Transverse colon (tissue), 4 donors: ENCODE measurements at regions not wholly inside any gene's neighbourhood (a gene's known extent, or its start where the extent isn't known, plus 50 kb on each side); places are given as distances from the start of the nearest gene placed in this dataset.

Experiments
- EP300 ChIP-seq: sonication (generic); formaldehyde crosslinking; IDR thresholded peaks from one replicate; pipeline ENCODE4 v1.6.1; 2017; ENCODE audit warnings: antibody characterized with exemption, low read depth
- POLR2A ChIP-seq: fragments of 450-650 bp; IDR thresholded peaks from one replicate; pipeline ENCODE4 v1.6.1; 2016; ENCODE audit warnings: antibody characterized with exemption, mild to moderate bottlenecking, moderate library complexity
- POLR2AphosphoS5 ChIP-seq, 3 donors: sonication (generic); formaldehyde crosslinking; IDR thresholded peaks; one replicate each; pipeline ENCODE4 v1.6.1; 2016; ENCODE audit warnings: antibody characterized with exemption in 3 of 3
- TF ChIP-seq, protein P1 (sequence below), 5 experiments: fragments of 200-600 bp in 3 of 5; fragments of 450-650 bp in 2 of 5; sonication (generic) in 3 of 5; IDR thresholded peaks; 1 replicate in 2 of 5; 2 replicates in 3 of 5; pipeline ENCODE4 v1.5.1; 2016 to 2017; ENCODE audit warnings: antibody characterized with exemption in 5 of 5, inconsistent platforms in 3 of 5, mild to moderate bottlenecking in 2 of 5, moderate library complexity in 1 of 5

DNA sequence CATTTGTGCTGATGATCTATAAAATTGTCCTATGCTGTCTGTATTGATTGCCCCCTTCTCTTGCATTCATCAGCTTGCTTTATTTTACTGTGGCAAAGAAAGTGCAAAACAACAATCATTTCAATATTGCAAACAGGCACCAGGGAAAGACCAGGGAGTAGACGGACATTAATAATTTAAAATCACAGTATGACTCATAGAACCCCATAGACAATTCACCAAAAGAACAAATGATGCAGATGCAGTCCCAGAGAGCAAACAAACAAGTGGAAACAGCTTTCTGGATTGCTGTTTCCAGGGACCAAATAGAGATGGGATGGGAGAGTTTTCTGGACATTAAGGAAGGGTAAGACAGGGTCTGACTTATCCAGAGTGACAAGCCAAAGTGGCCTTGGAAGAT is 70.1 kb downstream of the ABCC12 start:
- TF ChIP-seq, protein P1, sequence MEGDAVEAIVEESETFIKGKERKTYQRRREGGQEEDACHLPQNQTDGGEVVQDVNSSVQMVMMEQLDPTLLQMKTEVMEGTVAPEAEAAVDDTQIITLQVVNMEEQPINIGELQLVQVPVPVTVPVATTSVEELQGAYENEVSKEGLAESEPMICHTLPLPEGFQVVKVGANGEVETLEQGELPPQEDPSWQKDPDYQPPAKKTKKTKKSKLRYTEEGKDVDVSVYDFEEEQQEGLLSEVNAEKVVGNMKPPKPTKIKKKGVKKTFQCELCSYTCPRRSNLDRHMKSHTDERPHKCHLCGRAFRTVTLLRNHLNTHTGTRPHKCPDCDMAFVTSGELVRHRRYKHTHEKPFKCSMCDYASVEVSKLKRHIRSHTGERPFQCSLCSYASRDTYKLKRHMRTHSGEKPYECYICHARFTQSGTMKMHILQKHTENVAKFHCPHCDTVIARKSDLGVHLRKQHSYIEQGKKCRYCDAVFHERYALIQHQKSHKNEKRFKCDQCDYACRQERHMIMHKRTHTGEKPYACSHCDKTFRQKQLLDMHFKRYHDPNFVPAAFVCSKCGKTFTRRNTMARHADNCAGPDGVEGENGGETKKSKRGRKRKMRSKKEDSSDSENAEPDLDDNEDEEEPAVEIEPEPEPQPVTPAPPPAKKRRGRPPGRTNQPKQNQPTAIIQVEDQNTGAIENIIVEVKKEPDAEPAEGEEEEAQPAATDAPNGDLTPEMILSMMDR (IDR thresholded peaks at IDR 0.05) = no peak
- TF ChIP-seq POLR2A (no peak), POLR2AphosphoS5 (IDR thresholded peaks at IDR 0.05) (no peak), EP300 (no peak)
